Kidney (tissue), 13 donors: ENCODE measurements at regions not wholly inside any gene's neighbourhood (a gene's known extent, or its start where the extent isn't known, plus 50 kb on each side); places are given as distances from the start of the nearest gene placed in this dataset.

Experiments used
- DNase-seq, 5 donors: peaks; one replicate each; pipeline ENCODE4 v3.0.0-alpha.2; 2013 to 2020
- FAIRE-seq: peaks from 2 replicates; lab custom pipeline; 2012; peaks lifted over from hg19 to GRCh38; lab: Jason Lieb, UNC
- H3K27ac ChIP-seq, 2 donors: one replicate each; pipeline ENCODE4 v1.7.0; 2013; ENCODE audit warnings: low read depth in 2 of 2, low read length in 2 of 2, inconsistent platforms in 1 of 2
- H3K27me3 ChIP-seq: one replicate; pipeline ENCODE4 v1.7.1; 2013; ENCODE audit warnings: low read length, inconsistent platforms; ENCODE audit not compliant: control insufficient read depth, insufficient read depth
- H3K36me3 ChIP-seq, 3 donors: one replicate each; pipeline versions ENCODE4 v1.7.0 to v1.7.1; 2013; ENCODE audit warnings: low read length in 3 of 3, control low read depth in 1 of 3, inconsistent platforms in 1 of 3; ENCODE audit not compliant: insufficient read depth in 3 of 3, control insufficient read depth in 2 of 3
- H3K4me1 ChIP-seq, 3 donors: one replicate each; pipeline versions ENCODE4 v1.7.0 to v1.7.1; 2013; ENCODE audit warnings: low read length in 3 of 3, inconsistent platforms in 1 of 3, low read depth in 1 of 3; ENCODE audit not compliant: control insufficient read depth in 2 of 3, insufficient read depth in 2 of 3
- H3K4me3 ChIP-seq, 3 donors: one replicate each; pipeline versions ENCODE4 v1.7.0 to v1.8.1; 2013; ENCODE audit warnings: low read length in 3 of 3, control low read depth in 1 of 3, inconsistent platforms in 1 of 3
- H3K9ac ChIP-seq, 3 donors: one replicate each; pipeline versions ENCODE4 v1.7.0 to v1.7.1; 2013; ENCODE audit warnings: low read length in 3 of 3, control low read depth in 1 of 3, inconsistent platforms in 1 of 3
- H3K9me3 ChIP-seq, 3 donors: one replicate each; pipeline versions ENCODE4 v1.7.0 to v1.7.1; 2013; ENCODE audit warnings: low read length in 3 of 3, control low read depth in 1 of 3, inconsistent platforms in 1 of 3; ENCODE audit not compliant: control insufficient read depth in 2 of 3, insufficient read depth in 1 of 3
- intact Hi-C: fragments of 100-400 bp; cut with DNase I; formaldehyde crosslinking; loops from one replicate; pipeline ENCODE4 v1.11.1; 2022
- TF ChIP-seq, protein P1 (sequence below): IDR thresholded peaks from 3 replicates; pipeline ENCODE4 v1.5.1; 2012; ENCODE audit warnings: mild to moderate bottlenecking, moderate library complexity, borderline replicate concordance; ENCODE audit not compliant: insufficient read depth; ENCODE audit errors: extremely low read depth
- donor health status: control.
- donor health status: control.
- donor health status: control.
- donor health status: control.
- donor health status: control.
- donor health status: DM: yes; HTN: yes; CAD: no.
- donor health status: Normal renal cell carcinoma (clear cell type).

DNA sequence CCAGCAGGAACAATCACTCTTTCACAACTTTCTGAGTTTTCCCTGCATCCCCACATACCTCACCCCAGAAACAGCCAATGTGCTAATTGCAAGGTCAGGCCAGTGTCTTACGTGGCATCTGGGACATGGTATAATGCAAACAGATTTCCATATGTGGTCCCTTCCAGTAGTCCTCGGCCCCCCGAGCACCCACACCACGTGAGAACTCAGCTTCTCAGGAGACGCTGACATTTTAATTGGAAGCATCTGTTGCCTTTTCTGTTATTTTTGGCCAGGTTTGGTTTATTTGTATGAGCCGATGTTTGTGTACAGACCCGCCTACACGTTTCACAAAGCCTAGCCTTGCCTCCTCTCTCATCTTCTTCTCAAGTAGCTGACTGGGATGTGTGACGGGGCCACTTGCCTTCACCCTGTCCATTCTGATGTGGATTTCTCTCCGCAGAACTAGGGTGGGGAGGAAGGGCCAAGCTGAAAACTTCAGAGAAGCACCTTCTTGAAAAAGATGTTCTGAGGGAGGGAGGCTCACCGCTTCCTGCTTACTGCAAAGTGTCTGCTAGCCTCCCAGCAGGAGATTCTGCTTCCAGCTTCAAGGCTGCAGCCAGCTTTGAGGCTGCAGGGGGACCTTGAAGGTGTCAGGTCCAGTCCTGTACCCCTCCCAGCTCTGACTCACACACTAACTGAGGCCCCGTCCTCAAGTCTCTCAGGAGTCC is 109.6 kb upstream of the SLC14A2 start:
- H3K4me3 ChIP-seq, result no peak overlapping the region
- H3K9ac ChIP-seq, result no peak overlapping the region
- H3K4me1 ChIP-seq, result no peaks in the 10 kb centered on the region
- DNase-seq (peak in 3 of 5 donors; percentile 29 to 91 (median 74)), FAIRE-seq (no peak)
- H3K27ac ChIP-seq, result no peak overlapping the region
- no peaks in the 10 kb centered on the region for H3K27me3 ChIP-seq
- no peaks in the 10 kb centered on the region for H3K9me3 ChIP-seq
- TF ChIP-seq, protein P1, sequence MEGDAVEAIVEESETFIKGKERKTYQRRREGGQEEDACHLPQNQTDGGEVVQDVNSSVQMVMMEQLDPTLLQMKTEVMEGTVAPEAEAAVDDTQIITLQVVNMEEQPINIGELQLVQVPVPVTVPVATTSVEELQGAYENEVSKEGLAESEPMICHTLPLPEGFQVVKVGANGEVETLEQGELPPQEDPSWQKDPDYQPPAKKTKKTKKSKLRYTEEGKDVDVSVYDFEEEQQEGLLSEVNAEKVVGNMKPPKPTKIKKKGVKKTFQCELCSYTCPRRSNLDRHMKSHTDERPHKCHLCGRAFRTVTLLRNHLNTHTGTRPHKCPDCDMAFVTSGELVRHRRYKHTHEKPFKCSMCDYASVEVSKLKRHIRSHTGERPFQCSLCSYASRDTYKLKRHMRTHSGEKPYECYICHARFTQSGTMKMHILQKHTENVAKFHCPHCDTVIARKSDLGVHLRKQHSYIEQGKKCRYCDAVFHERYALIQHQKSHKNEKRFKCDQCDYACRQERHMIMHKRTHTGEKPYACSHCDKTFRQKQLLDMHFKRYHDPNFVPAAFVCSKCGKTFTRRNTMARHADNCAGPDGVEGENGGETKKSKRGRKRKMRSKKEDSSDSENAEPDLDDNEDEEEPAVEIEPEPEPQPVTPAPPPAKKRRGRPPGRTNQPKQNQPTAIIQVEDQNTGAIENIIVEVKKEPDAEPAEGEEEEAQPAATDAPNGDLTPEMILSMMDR, result no peak
- intact Hi-C loops, result no loop called here
- no peaks in the 10 kb centered on the region for H3K36me3 ChIP-seq

DNA sequence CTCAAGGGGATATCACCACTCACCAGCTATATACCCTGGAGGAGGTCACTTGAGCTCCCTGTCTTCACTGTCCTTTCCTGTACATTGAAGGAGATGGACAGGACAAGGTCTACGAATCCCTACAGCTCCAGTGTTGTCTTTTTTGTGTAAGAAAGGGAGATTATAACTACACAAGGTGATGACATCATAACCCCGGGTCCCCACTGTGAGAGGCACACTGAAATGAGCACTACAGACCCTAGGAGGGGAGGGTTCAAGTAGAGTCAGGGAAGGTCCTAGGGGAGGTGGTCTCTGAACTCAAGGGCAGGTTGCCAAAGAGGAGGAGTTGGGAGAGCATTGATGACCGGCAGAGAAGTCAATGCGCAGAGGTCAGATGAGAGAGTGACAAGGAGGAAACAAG is 108.3 kb upstream of the SLC14A2 start:
- no peak overlapping the region for H3K9ac ChIP-seq
- no peak overlapping the region for H3K27ac ChIP-seq
- intact Hi-C loops, result no loop called here
- no peaks in the 10 kb centered on the region for H3K36me3 ChIP-seq
- H3K4me1 ChIP-seq, result no peaks in the 10 kb centered on the region
- no peaks in the 10 kb centered on the region for H3K9me3 ChIP-seq
- H3K27me3 ChIP-seq, result no peaks in the 10 kb centered on the region
- TF ChIP-seq, protein P1, result no peak
- H3K4me3 ChIP-seq, result no peak overlapping the region
- no peak for FAIRE-seq
- DNase-seq, result no peak

DNA sequence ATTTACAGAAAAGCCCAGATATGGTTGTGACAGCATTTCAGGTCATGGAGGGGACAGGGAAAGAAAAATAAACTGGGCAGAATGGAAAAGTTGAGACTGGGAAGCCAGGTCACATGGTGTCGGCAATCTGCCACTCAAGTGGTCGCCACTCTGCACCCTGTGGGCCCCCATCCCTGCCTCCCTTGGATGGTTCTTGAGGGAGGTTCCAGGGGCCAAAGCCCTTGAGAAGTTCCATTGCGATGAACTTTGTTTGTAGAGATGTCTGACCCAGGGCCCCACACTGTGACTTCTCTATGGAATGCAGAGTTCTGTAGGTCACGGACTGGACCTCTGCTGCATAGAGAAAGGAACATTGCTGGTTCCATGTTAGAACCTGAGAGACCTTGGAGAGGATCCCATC is 105.7 kb upstream of the SLC14A2 start:
- Histone ChIP-seq H3K9ac (no peak overlapping the region), H3K4me1 (no peaks in the 10 kb centered on the region), H3K4me3 (no peak overlapping the region), H3K36me3 (no peaks in the 10 kb centered on the region), H3K27ac (no peak overlapping the region), H3K9me3 (no peaks in the 10 kb centered on the region), H3K27me3 (no peaks in the 10 kb centered on the region)
- TF ChIP-seq, protein P1, result no peak
- DNase-seq (no peak), FAIRE-seq (no peak)
- intact Hi-C loops, result no loop called here

DNA sequence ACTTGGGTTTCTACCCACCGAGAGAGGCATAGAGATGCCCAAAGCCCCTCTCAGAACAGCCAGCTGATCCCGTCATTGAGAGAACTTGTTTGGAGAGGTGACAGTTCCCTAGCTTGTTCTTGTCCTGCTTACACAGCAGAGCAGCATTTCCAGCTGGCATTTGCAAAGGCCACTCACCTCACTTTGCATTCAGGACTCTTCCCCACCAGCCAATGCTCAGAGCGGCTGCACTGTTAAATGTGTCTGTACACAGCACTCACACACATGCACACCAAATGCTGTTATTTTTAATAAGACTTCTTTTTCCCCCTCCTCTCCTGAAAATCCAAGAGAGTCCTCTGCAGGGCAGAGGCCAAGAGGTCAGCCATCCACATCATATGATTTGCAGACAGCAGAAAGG is 104.6 kb upstream of the SLC14A2 start:
- DNase-seq, result no peak
- Histone ChIP-seq H3K27ac (no peak overlapping the region), H3K9me3 (no peaks in the 10 kb centered on the region), H3K9ac (no peak overlapping the region), H3K4me1 (no peaks in the 10 kb centered on the region), H3K27me3 (no peaks in the 10 kb centered on the region), H3K36me3 (no peaks in the 10 kb centered on the region), H3K4me3 (no peak overlapping the region)
- TF ChIP-seq, protein P1, result no peak
- intact Hi-C loops, result no loop called here
- no peak for FAIRE-seq
